Naive thymus-derived CD4-positive, alpha-beta T cell (primary cell): ENCODE measurements at regions not wholly inside any gene's neighbourhood (a gene's known extent, or its start where the extent isn't known, plus 50 kb on each side); places are given as distances from the start of the nearest gene placed in this dataset.
"Not testable (repeated sequence)": the region's sequence is repeated elsewhere in the genome, so short reads cannot be mapped to it uniquely, and the experiment has no call there.

Experiments
- ATAC-seq: fragments of 150-1000 bp; cut with Tn5 transposase; 2 replicates; pipeline ENCODE4 v1.10.0; 2021; ENCODE audit warnings: mild to moderate bottlenecking, moderate library complexity
- CTCF ChIA-PET: fragments of 350-600 bp; sonication (Branson Sonifier 250); formaldehyde crosslinking; loops from one replicate; lab custom pipeline; 2021; ENCODE audit warnings: antibody characterized with exemption; lab: Charles Lee
- POLR2A ChIA-PET: fragments of 350-600 bp; sonication (Branson Sonifier 250); formaldehyde crosslinking; loops from one replicate; lab custom pipeline; 2021; ENCODE audit warnings: antibody characterized with exemption, inconsistent platforms; lab: Charles Lee
- DNase-seq, 9 donors: peaks; one replicate each; pipeline versions ENCODE4 v3.0.0 to v3.0.0-alpha.2; 2020 to 2022; ENCODE audit warnings: mixed read lengths in 1 of 9
- H3K27ac ChIP-seq: one replicate; pipeline ENCODE4 v1.7.0; 2013; ENCODE audit warnings: mild to moderate bottlenecking, low read depth, low read length, moderate library complexity
- H3K27me3 ChIP-seq, 2 donors: one replicate each; pipeline ENCODE4 v1.7.0; 2013; ENCODE audit warnings: low read length in 2 of 2, mild to moderate bottlenecking in 2 of 2, moderate library complexity in 2 of 2; ENCODE audit not compliant: control insufficient read depth in 2 of 2, insufficient read depth in 2 of 2
- H3K36me3 ChIP-seq, 3 experiments: 1 replicate in 2 of 3; 2 replicates in 1 of 3; pipeline ENCODE4 v1.7.0; 2013; ENCODE audit warnings: low read length in 3 of 3, mild to moderate bottlenecking in 3 of 3, moderate library complexity in 1 of 3; ENCODE audit not compliant: insufficient read depth in 3 of 3, control insufficient read depth in 2 of 3
- H3K4me1 ChIP-seq, 2 donors: one replicate each; pipeline ENCODE4 v1.7.0; 2013; ENCODE audit warnings: low read length in 2 of 2, mild to moderate bottlenecking in 2 of 2, moderate library complexity in 1 of 2; ENCODE audit not compliant: control insufficient read depth in 2 of 2, insufficient read depth in 2 of 2
- H3K4me3 ChIP-seq: 2 replicates; pipeline ENCODE4 v1.7.0; 2013; ENCODE audit warnings: mild to moderate bottlenecking, low read length
- H3K9me3 ChIP-seq, 3 experiments: 1 replicate in 2 of 3; 2 replicates in 1 of 3; pipeline ENCODE4 v1.7.0; 2013; ENCODE audit warnings: low read length in 3 of 3; ENCODE audit not compliant: control insufficient read depth in 2 of 3
- H3K27ac Mint-ChIP-seq, 9 donors: one replicate each; pipeline ENCODE4 v1.8.0; 2020 to 2022; ENCODE audit warnings: mixed read lengths in 9 of 9, mild to moderate bottlenecking in 8 of 9, moderate library complexity in 5 of 9, inconsistent platforms in 2 of 9
- H3K27me3 Mint-ChIP-seq, 5 donors: one replicate each; pipeline ENCODE4 v1.8.0; 2021 to 2022; ENCODE audit warnings: mixed read lengths in 5 of 5, mild to moderate bottlenecking in 1 of 5
- H3K36me3 Mint-ChIP-seq, 5 donors: one replicate each; pipeline ENCODE4 v1.8.0; 2020 to 2022; ENCODE audit warnings: mixed read lengths in 5 of 5, mild to moderate bottlenecking in 3 of 5, inconsistent platforms in 1 of 5
- H3K4me1 Mint-ChIP-seq, 7 donors: one replicate each; pipeline ENCODE4 v1.8.0; 2020 to 2022; ENCODE audit warnings: mixed read lengths in 7 of 7, mild to moderate bottlenecking in 3 of 7, inconsistent platforms in 1 of 7
- H3K4me3 Mint-ChIP-seq, 10 donors: one replicate each; pipeline ENCODE4 v1.8.0; 2020 to 2022; ENCODE audit warnings: mild to moderate bottlenecking in 10 of 10, mixed read lengths in 10 of 10, moderate library complexity in 6 of 10, inconsistent platforms in 2 of 10
- H3K9me3 Mint-ChIP-seq, 11 donors: one replicate each; pipeline ENCODE4 v1.8.0; 2020 to 2022; ENCODE audit warnings: mixed read lengths in 11 of 11, mild to moderate bottlenecking in 4 of 11, inconsistent platforms in 1 of 11, moderate library complexity in 1 of 11
- intact Hi-C, 2 donors: fragments of 100-400 bp; cut with micrococcal nuclease; formaldehyde crosslinking; loops; one replicate each; pipeline ENCODE4 v1.15.1; 2023

- H3K4me1 ChIP-seq, H3K27ac Mint-ChIP-seq, CTCF ChIA-PET, H3K36me3 Mint-ChIP-seq, H3K36me3 ChIP-seq, H3K4me1 Mint-ChIP-seq, H3K27me3 Mint-ChIP-seq, H3K9me3 Mint-ChIP-seq, H3K27ac ChIP-seq, ATAC-seq, H3K27me3 ChIP-seq, intact Hi-C loops, H3K9me3 ChIP-seq, H3K4me3 Mint-ChIP-seq, H3K4me3 ChIP-seq, DNase-seq, POLR2A ChIA-PET: not testable (repeated sequence)
Measured at GRCh38 chr17:20521532-20521931, 54.2 kb upstream of the LGALS9B start.

- H3K9me3 ChIP-seq, H3K4me1 ChIP-seq, H3K27me3 Mint-ChIP-seq, H3K27me3 ChIP-seq, H3K4me3 Mint-ChIP-seq, H3K27ac Mint-ChIP-seq, CTCF ChIA-PET, ATAC-seq, POLR2A ChIA-PET, DNase-seq, H3K36me3 ChIP-seq, H3K4me3 ChIP-seq, H3K4me1 Mint-ChIP-seq, H3K9me3 Mint-ChIP-seq, intact Hi-C loops, H3K36me3 Mint-ChIP-seq, H3K27ac ChIP-seq: not testable (repeated sequence)
Measured at GRCh38 chr17:20518462-20518861, 51.1 kb upstream of the LGALS9B start.

- H3K4me3 Mint-ChIP-seq, intact Hi-C loops, H3K27ac ChIP-seq, H3K4me1 ChIP-seq, H3K36me3 ChIP-seq, H3K27me3 Mint-ChIP-seq, ATAC-seq, H3K4me3 ChIP-seq, CTCF ChIA-PET, H3K4me1 Mint-ChIP-seq, H3K27me3 ChIP-seq, H3K9me3 Mint-ChIP-seq, POLR2A ChIA-PET, H3K9me3 ChIP-seq, H3K27ac Mint-ChIP-seq, H3K36me3 Mint-ChIP-seq: not testable (repeated sequence)
- peak in 1 of 9 donors; percentile 40 for DNase-seq
Measured at GRCh38 chr17:20517392-20517791, 50.1 kb upstream of the LGALS9B start.
